HG03378 (cell line): ENCODE measurements at regions not wholly inside any gene's neighbourhood (a gene's known extent, or its start where the extent isn't known, plus 50 kb on each side); places are given as distances from the start of the nearest gene placed in this dataset.
"Not testable (repeated sequence)": the region's sequence is repeated elsewhere in the genome, so short reads cannot be mapped to it uniquely, and the experiment has no call there.

Experiments
- ATAC-seq: cut with Tn5 transposase; IDR thresholded peaks from one replicate; pipeline ENCODE4 v1.9.1; 2021; ENCODE audit warnings: mild to moderate bottlenecking, moderate library complexity; ENCODE audit not compliant: unreplicated experiment

- ATAC-seq = not testable (repeated sequence)
These were observed 137.7 kb upstream of the TSC22D2 start for GRCh38 chr3:150270444-150270843.

- no peak for ATAC-seq
These were observed 138.6 kb upstream of the TSC22D2 start for GRCh38 chr3:150269526-150269925.

- no peak for ATAC-seq
These were observed 139.4 kb upstream of the TSC22D2 start for GRCh38 chr3:150268426-150269391.

GRCh38 chr3:150267288-150267687, 140.8 kb upstream of the TSC22D2 start:
- no peak for ATAC-seq

- ATAC-seq = no peak
These were observed 142.8 kb upstream of the TSC22D2 start for GRCh38 chr3:150265305-150265704.

- ATAC-seq = no peak
These were observed 143.4 kb upstream of the TSC22D2 start for GRCh38 chr3:150264561-150265279.

GRCh38 chr3:150261958-150262357, 146.1 kb upstream of the TSC22D2 start:
- ATAC-seq = no peak

- no peak for ATAC-seq
These were observed 146.7 kb upstream of the TSC22D2 start for GRCh38 chr3:150261418-150261817.

GRCh38 chr3:150260398-150260710, 147.7 kb upstream of the TSC22D2 start:
- no peak for ATAC-seq

GRCh38 chr3:150259526-150260397, 148.3 kb upstream of the TSC22D2 start:
- ATAC-seq = no peak

GRCh38 chr3:150256782-150257181, 151.3 kb upstream of the TSC22D2 start:
- no peak for ATAC-seq

GRCh38 chr3:150256318-150256717, 151.8 kb upstream of the TSC22D2 start:
- no peak for ATAC-seq

GRCh38 chr3:150255826-150256225, 152.3 kb upstream of the TSC22D2 start:
- ATAC-seq = no peak

GRCh38 chr3:150255413-150255812, 152.7 kb upstream of the TSC22D2 start:
- no peak for ATAC-seq

GRCh38 chr3:150254309-150254708, 153.8 kb upstream of the TSC22D2 start:
- ATAC-seq = no peak

GRCh38 chr3:150253622-150254021, 154.5 kb upstream of the TSC22D2 start:
- ATAC-seq = no peak

GRCh38 chr3:150252462-150252861, 155.6 kb upstream of the TSC22D2 start:
- ATAC-seq = no peak

GRCh38 chr3:150251187-150252062, 156.7 kb upstream of the TSC22D2 start:
- no peak for ATAC-seq

GRCh38 chr3:150249779-150250470, 158.2 kb upstream of the TSC22D2 start:
- no peak for ATAC-seq
